GM12878 (cell line): ENCODE measurements at regions not wholly inside any gene's neighbourhood (a gene's known extent, or its start where the extent isn't known, plus 50 kb on each side); places are given as distances from the start of the nearest gene placed in this dataset.

Experiments
- FOXK2 ChIP-seq: fragments of 450-650 bp; IDR thresholded peaks from 2 replicates; pipeline ENCODE4 v1.6.1; 2017; ENCODE audit warnings: mild to moderate bottlenecking, moderate library complexity
- POLR2A ChIP-seq: IDR thresholded peaks from 2 replicates; pipeline ENCODE4 v1.6.1; 2011; ENCODE audit warnings: low read depth, mild to moderate bottlenecking, low read length
- RB1 ChIP-seq: fragments of 450-650 bp; formaldehyde crosslinking; IDR thresholded peaks from 2 replicates; pipeline ENCODE4 v1.6.1; 2017; ENCODE audit warnings: mild to moderate bottlenecking, borderline replicate concordance
- TF ChIP-seq, protein P1 (sequence below): IDR thresholded peaks from 2 replicates; pipeline ENCODE4 v1.6.1; 2011; ENCODE audit warnings: low read depth, low read length, improper control_type of control experiment, borderline replicate concordance
- TF ChIP-seq, protein P2 (sequence below), 3 experiments: IDR thresholded peaks in 2 of 3; conservative IDR thresholded peaks in 1 of 3; 2 replicates each; pipeline ENCODE4 v1.5.1; 2011; ENCODE audit warnings: low read depth in 3 of 3, low read length in 3 of 3, mild to moderate bottlenecking in 3 of 3, control low read depth in 2 of 3, moderate library complexity in 2 of 3, inconsistent platforms in 1 of 3, mixed read lengths in 1 of 3; ENCODE audit not compliant: control insufficient read depth in 2 of 3, insufficient read depth in 1 of 3; ENCODE audit errors: extremely low read depth in 1 of 3

DNA sequence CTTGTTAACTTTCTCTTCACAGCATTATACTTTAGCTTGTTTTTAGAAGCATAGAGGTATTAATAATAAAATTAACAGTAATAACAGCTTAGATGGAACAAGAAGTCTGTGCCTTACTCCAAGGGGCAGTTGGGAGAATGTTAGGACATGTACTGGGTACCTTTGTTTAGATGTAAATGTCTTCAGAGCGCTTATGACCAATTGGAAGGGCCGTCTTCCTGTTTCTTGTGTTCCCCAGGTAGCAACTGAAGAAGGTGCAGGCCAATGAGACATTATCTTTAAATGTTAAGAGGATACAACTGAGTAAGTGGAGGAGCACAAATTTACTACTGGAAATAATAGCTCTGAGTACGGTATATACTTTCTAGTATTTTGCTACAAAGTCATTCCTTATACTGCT lies 180.9 kb upstream of the SYT1 start:
- no peak for TF ChIP-seq RB1
- TF ChIP-seq, protein P1, sequence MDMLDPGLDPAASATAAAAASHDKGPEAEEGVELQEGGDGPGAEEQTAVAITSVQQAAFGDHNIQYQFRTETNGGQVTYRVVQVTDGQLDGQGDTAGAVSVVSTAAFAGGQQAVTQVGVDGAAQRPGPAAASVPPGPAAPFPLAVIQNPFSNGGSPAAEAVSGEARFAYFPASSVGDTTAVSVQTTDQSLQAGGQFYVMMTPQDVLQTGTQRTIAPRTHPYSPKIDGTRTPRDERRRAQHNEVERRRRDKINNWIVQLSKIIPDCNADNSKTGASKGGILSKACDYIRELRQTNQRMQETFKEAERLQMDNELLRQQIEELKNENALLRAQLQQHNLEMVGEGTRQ = no peak
- no peak for TF ChIP-seq FOXK2
- TF ChIP-seq, protein P2, sequence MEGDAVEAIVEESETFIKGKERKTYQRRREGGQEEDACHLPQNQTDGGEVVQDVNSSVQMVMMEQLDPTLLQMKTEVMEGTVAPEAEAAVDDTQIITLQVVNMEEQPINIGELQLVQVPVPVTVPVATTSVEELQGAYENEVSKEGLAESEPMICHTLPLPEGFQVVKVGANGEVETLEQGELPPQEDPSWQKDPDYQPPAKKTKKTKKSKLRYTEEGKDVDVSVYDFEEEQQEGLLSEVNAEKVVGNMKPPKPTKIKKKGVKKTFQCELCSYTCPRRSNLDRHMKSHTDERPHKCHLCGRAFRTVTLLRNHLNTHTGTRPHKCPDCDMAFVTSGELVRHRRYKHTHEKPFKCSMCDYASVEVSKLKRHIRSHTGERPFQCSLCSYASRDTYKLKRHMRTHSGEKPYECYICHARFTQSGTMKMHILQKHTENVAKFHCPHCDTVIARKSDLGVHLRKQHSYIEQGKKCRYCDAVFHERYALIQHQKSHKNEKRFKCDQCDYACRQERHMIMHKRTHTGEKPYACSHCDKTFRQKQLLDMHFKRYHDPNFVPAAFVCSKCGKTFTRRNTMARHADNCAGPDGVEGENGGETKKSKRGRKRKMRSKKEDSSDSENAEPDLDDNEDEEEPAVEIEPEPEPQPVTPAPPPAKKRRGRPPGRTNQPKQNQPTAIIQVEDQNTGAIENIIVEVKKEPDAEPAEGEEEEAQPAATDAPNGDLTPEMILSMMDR (IDR thresholded peaks at IDR 0.05 in 2 of 3, conservative IDR thresholded peaks at IDR 0.05 in 1 of 3; ENCODE audit: control insufficient read depth in 2 of 3, extremely low read depth in 1 of 3, insufficient read depth in 1 of 3, low read depth in 3 of 3, low read length in 3 of 3) = no peak
- TF ChIP-seq POLR2A = no peak
